ENCODE measurements at regions not wholly inside any gene's neighbourhood (a gene's known extent, or its start where the extent isn't known, plus 50 kb on each side); places are given as distances from the start of the nearest gene placed in this dataset.
"Not testable (repeated sequence)": the region's sequence is repeated elsewhere in the genome, so short reads cannot be mapped to it uniquely, and the experiment has no call there.

GRCh38 chr2:87275192-87275591 is 253.5 kb upstream of the PLGLB1 start:
- not testable (repeated sequence) for DNase-seq

- DNase-seq, result not testable (repeated sequence)
These were observed 254.5 kb upstream of the PLGLB1 start for GRCh38 chr2:87275974-87276629.

- not testable (repeated sequence) for DNase-seq
These were observed 255.0 kb upstream of the PLGLB1 start for GRCh38 chr2:87276673-87277072.

GRCh38 chr2:87277734-87278133 is 256.1 kb upstream of the PLGLB1 start:
- not testable (repeated sequence) for DNase-seq

GRCh38 chr2:87280596-87281355 is 259.1 kb upstream of the PLGLB1 start:
- not testable (repeated sequence) for DNase-seq

GRCh38 chr2:87283735-87284470 is 262.3 kb upstream of the PLGLB1 start:
- not testable (repeated sequence) for DNase-seq

- DNase-seq, result not testable (repeated sequence)
These were observed 262.8 kb upstream of the PLGLB1 start for GRCh38 chr2:87284471-87284772.

- DNase-seq, result not testable (repeated sequence)
These were observed 263.5 kb upstream of the PLGLB1 start for GRCh38 chr2:87285139-87285538.

- not testable (repeated sequence) for DNase-seq
These were observed 269.1 kb upstream of the PLGLB1 start for GRCh38 chr2:87290566-87291307.

GRCh38 chr2:87291400-87292200 is 270.0 kb upstream of the PLGLB1 start:
- DNase-seq, result not testable (repeated sequence)

- not testable (repeated sequence) for DNase-seq
These were observed 272.4 kb upstream of the PLGLB1 start for GRCh38 chr2:87293931-87294594.

GRCh38 chr2:87295135-87295534 is 273.5 kb upstream of the PLGLB1 start:
- not testable (repeated sequence) for DNase-seq

GRCh38 chr2:87301349-87301748 is 279.7 kb upstream of the PLGLB1 start:
- not testable (repeated sequence) for DNase-seq

- DNase-seq, result not testable (repeated sequence)
These were observed 280.2 kb upstream of the PLGLB1 start for GRCh38 chr2:87301871-87302270.

GRCh38 chr2:87308621-87309020 is 287.0 kb upstream of the PLGLB1 start:
- not testable (repeated sequence) for DNase-seq

- not testable (repeated sequence) for DNase-seq
These were observed 288.1 kb upstream of the PLGLB1 start for GRCh38 chr2:87309785-87310184.

- not testable (repeated sequence) for DNase-seq
These were observed 290.3 kb upstream of the PLGLB1 start for GRCh38 chr2:87311896-87312441.

- DNase-seq, result not testable (repeated sequence)
These were observed 293.0 kb upstream of the PLGLB1 start for GRCh38 chr2:87314622-87315021.

GRCh38 chr2:87315183-87315902 is 293.7 kb upstream of the PLGLB1 start:
- not testable (repeated sequence) for DNase-seq

GRCh38 chr2:87317193-87317592 is 295.5 kb upstream of the PLGLB1 start:
- DNase-seq, result not testable (repeated sequence)

Data from fibroblast of skin of abdomen (primary cell).